ENCODE measurements at regions not wholly inside any gene's neighbourhood (a gene's known extent, or its start where the extent isn't known, plus 50 kb on each side); places are given as distances from the start of the nearest gene placed in this dataset.
A peak's percentile ranks its signal among the peaks of the same experiment; 100 is the strongest.

GRCh38 chr2:134086594-134087219 is 167.2 kb upstream of the MGAT5 start:
- Histone ChIP-seq H3K27ac (ENCODE audit: low read length) (no peak overlapping the region), H3K4me1 (ENCODE audit: insufficient read depth, low read length) (peaks cover 8% of the 10 kb centered on the region; the same call in 1 of the 2 replicates), H3K27me3 (ENCODE audit: insufficient read depth, low read length) (no peaks in the 10 kb centered on the region), H3K9ac (ENCODE audit: low read depth, low read length) (peak overlapping the region; percentile 17; the same call in 1 of the 2 replicates), H3K4me3 (ENCODE audit: low read length) (no peak overlapping the region), H3K9me3 (ENCODE audit: insufficient read depth, low read depth, low read length) (no peaks in the 10 kb centered on the region), H3K36me3 (ENCODE audit: insufficient read depth, low read depth, low read length) (no peaks in the 10 kb centered on the region)

GRCh38 chr2:134087371-134087921 is 166.4 kb upstream of the MGAT5 start:
- no peaks in the 10 kb centered on the region for H3K36me3 ChIP-seq (ENCODE audit: insufficient read depth, low read depth, low read length)
- no peak overlapping the region for H3K27ac ChIP-seq (ENCODE audit: low read length)
- no peaks in the 10 kb centered on the region for H3K27me3 ChIP-seq (ENCODE audit: insufficient read depth, low read length)
- no peak overlapping the region for H3K4me3 ChIP-seq (ENCODE audit: low read length)
- H3K9ac ChIP-seq (ENCODE audit: low read depth, low read length): no peak overlapping the region; the same call in 1 of the 2 replicates
- peaks cover 8% of the 10 kb centered on the region; the same call in 1 of the 2 replicates for H3K4me1 ChIP-seq (ENCODE audit: insufficient read depth, low read length)
- no peaks in the 10 kb centered on the region for H3K9me3 ChIP-seq (ENCODE audit: insufficient read depth, low read depth, low read length)

- Histone ChIP-seq H3K27me3 (ENCODE audit: insufficient read depth, low read length) (no peaks in the 10 kb centered on the region), H3K36me3 (ENCODE audit: insufficient read depth, low read depth, low read length) (no peaks in the 10 kb centered on the region), H3K27ac (ENCODE audit: low read length) (no peak overlapping the region), H3K9me3 (ENCODE audit: insufficient read depth, low read depth, low read length) (no peaks in the 10 kb centered on the region), H3K4me3 (ENCODE audit: low read length) (no peak overlapping the region), H3K9ac (ENCODE audit: low read depth, low read length) (no peak overlapping the region), H3K4me1 (ENCODE audit: insufficient read depth, low read length) (peaks cover 8% of the 10 kb centered on the region; the same call in 1 of the 2 replicates)
Measured at GRCh38 chr2:134089454-134089853, 164.4 kb upstream of the MGAT5 start.

DNA sequence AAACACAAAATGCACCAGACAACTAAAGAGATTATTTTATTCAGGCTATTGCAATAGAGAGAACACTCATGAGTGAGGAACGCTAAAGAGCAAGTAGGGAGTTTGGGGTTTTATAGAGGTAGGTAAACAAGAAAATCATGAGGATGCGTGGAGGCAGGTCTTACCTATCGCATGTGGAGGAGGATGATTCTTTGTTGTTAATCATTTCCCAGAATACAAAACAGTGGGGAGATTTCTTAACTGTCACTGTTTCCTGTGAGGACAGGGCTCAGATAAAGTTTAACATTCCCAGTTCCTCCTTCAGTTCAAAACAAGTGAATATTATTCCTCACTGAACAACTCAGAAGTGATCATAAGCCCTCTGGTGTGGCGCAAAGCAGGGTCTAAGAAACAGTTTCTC is 156.1 kb upstream of the MGAT5 start:
- Histone ChIP-seq H3K4me3 (ENCODE audit: low read length) (no peak overlapping the region), H3K36me3 (ENCODE audit: insufficient read depth, low read depth, low read length) (no peaks in the 10 kb centered on the region)

GRCh38 chr2:134098321-134098720 is 155.6 kb upstream of the MGAT5 start:
- H3K4me1 ChIP-seq (ENCODE audit: insufficient read depth, low read length): no peaks in the 10 kb centered on the region
- H3K9me3 ChIP-seq (ENCODE audit: insufficient read depth, low read depth, low read length): no peaks in the 10 kb centered on the region
- H3K27me3 ChIP-seq (ENCODE audit: insufficient read depth, low read length): no peaks in the 10 kb centered on the region

More for the DNA sequence above, 156.1 kb upstream of the MGAT5 start:
- H3K9me3 ChIP-seq (ENCODE audit: insufficient read depth, low read depth, low read length): no peaks in the 10 kb centered on the region
- no peaks in the 10 kb centered on the region for H3K4me1 ChIP-seq (ENCODE audit: insufficient read depth, low read length)
- H3K9ac ChIP-seq (ENCODE audit: low read depth, low read length): no peak overlapping the region
- H3K27me3 ChIP-seq (ENCODE audit: insufficient read depth, low read length): no peaks in the 10 kb centered on the region
- no peak overlapping the region for H3K27ac ChIP-seq (ENCODE audit: low read length)

DNA sequence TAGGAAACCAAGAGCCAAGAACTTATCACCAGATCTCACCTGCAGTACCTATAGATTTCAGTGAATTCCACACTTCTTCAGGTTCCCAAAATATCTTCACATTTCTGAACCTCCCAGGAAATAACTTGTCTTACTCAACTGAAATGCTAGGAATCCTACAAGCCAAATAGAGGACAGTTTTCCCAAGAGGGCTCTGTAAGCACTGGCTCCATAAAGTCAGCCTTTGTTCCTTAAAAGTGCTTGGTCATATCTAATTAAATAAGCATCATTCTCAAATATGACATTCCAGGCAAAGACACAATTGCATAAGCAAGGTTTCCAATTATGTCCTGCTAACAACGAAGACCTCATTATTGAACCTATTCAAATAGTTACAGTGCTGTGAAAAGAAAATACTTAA is 154.6 kb upstream of the MGAT5 start:
- Histone ChIP-seq H3K27ac (ENCODE audit: low read length) (no peak overlapping the region), H3K4me1 (ENCODE audit: insufficient read depth, low read length) (no peaks in the 10 kb centered on the region), H3K36me3 (ENCODE audit: insufficient read depth, low read depth, low read length) (no peaks in the 10 kb centered on the region), H3K9me3 (ENCODE audit: insufficient read depth, low read depth, low read length) (no peaks in the 10 kb centered on the region), H3K27me3 (ENCODE audit: insufficient read depth, low read length) (no peaks in the 10 kb centered on the region), H3K9ac (ENCODE audit: low read depth, low read length) (no peak overlapping the region), H3K4me3 (ENCODE audit: low read length) (no peak overlapping the region)

More at GRCh38 chr2:134098321-134098720, 155.6 kb upstream of the MGAT5 start:
- Histone ChIP-seq H3K9ac (ENCODE audit: low read depth, low read length) (no peak overlapping the region), H3K4me3 (ENCODE audit: low read length) (no peak overlapping the region), H3K27ac (ENCODE audit: low read length) (no peak overlapping the region), H3K36me3 (ENCODE audit: insufficient read depth, low read depth, low read length) (no peaks in the 10 kb centered on the region)

GRCh38 chr2:134103196-134103595 is 150.7 kb upstream of the MGAT5 start:
- no peaks in the 10 kb centered on the region for H3K9me3 ChIP-seq (ENCODE audit: insufficient read depth, low read depth, low read length)
- no peaks in the 10 kb centered on the region for H3K27me3 ChIP-seq (ENCODE audit: insufficient read depth, low read length)
- H3K27ac ChIP-seq (ENCODE audit: low read length): no peak overlapping the region
- no peak overlapping the region for H3K4me3 ChIP-seq (ENCODE audit: low read length)
- peaks cover 5% of the 10 kb centered on the region; the same call in 1 of the 2 replicates for H3K4me1 ChIP-seq (ENCODE audit: insufficient read depth, low read length)
- no peak overlapping the region for H3K9ac ChIP-seq (ENCODE audit: low read depth, low read length)
- H3K36me3 ChIP-seq (ENCODE audit: insufficient read depth, low read depth, low read length): no peaks in the 10 kb centered on the region

- Histone ChIP-seq H3K9me3 (ENCODE audit: insufficient read depth, low read depth, low read length) (no peaks in the 10 kb centered on the region), H3K27me3 (ENCODE audit: insufficient read depth, low read length) (no peaks in the 10 kb centered on the region), H3K27ac (ENCODE audit: low read length) (no peak overlapping the region), H3K9ac (ENCODE audit: low read depth, low read length) (no peak overlapping the region), H3K4me1 (ENCODE audit: insufficient read depth, low read length) (peaks cover 5% of the 10 kb centered on the region; the same call in 1 of the 2 replicates), H3K4me3 (ENCODE audit: low read length) (no peak overlapping the region), H3K36me3 (ENCODE audit: insufficient read depth, low read depth, low read length) (no peaks in the 10 kb centered on the region)
Measured at GRCh38 chr2:134104754-134105153, 149.1 kb upstream of the MGAT5 start.

DNA sequence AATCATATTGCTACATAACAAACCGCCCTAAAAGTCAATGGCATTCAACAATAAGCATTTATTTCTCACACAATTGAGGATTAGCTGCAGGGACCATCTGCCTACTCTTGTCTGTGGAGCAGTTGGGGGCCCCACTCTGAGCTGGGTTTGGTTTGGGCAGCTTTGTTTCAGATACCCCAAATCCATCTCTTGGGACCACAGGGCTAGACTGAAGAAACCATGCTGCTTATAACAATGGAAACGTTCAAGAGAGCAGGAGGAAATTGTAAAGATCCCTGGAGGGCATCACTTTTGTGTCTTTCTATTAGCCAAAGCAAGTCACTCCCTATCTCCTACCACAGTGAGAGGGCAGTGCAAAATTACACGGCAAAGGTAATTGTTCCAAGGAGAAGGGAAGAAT is 146.5 kb upstream of the MGAT5 start:
- Histone ChIP-seq H3K4me1 (ENCODE audit: insufficient read depth, low read length) (peaks cover 5% of the 10 kb centered on the region; the same call in 1 of the 2 replicates), H3K9me3 (ENCODE audit: insufficient read depth, low read depth, low read length) (peaks cover 8% of the 10 kb centered on the region), H3K27me3 (ENCODE audit: insufficient read depth, low read length) (no peaks in the 10 kb centered on the region), H3K9ac (ENCODE audit: low read depth, low read length) (no peak overlapping the region), H3K36me3 (ENCODE audit: insufficient read depth, low read depth, low read length) (no peaks in the 10 kb centered on the region), H3K4me3 (ENCODE audit: low read length) (no peak overlapping the region), H3K27ac (ENCODE audit: low read length) (no peak overlapping the region)

GRCh38 chr2:134108113-134108512 is 145.8 kb upstream of the MGAT5 start:
- H3K4me1 ChIP-seq (ENCODE audit: insufficient read depth, low read length): peaks cover 5% of the 10 kb centered on the region; the same call in 1 of the 2 replicates
- H3K9ac ChIP-seq (ENCODE audit: low read depth, low read length): no peak overlapping the region
- H3K27ac ChIP-seq (ENCODE audit: low read length): no peak overlapping the region
- H3K36me3 ChIP-seq (ENCODE audit: insufficient read depth, low read depth, low read length): no peaks in the 10 kb centered on the region
- no peak overlapping the region for H3K4me3 ChIP-seq (ENCODE audit: low read length)
- H3K27me3 ChIP-seq (ENCODE audit: insufficient read depth, low read length): no peaks in the 10 kb centered on the region
- peaks cover 8% of the 10 kb centered on the region for H3K9me3 ChIP-seq (ENCODE audit: insufficient read depth, low read depth, low read length)

GRCh38 chr2:134109246-134109645 is 144.6 kb upstream of the MGAT5 start:
- Histone ChIP-seq H3K4me3 (ENCODE audit: low read length) (no peak overlapping the region), H3K9me3 (ENCODE audit: insufficient read depth, low read depth, low read length) (peaks cover 8% of the 10 kb centered on the region), H3K36me3 (ENCODE audit: insufficient read depth, low read depth, low read length) (no peaks in the 10 kb centered on the region), H3K9ac (ENCODE audit: low read depth, low read length) (no peak overlapping the region), H3K27me3 (ENCODE audit: insufficient read depth, low read length) (no peaks in the 10 kb centered on the region), H3K27ac (ENCODE audit: low read length) (no peak overlapping the region), H3K4me1 (ENCODE audit: insufficient read depth, low read length) (peaks cover 5% of the 10 kb centered on the region; the same call in 1 of the 2 replicates)

DNA sequence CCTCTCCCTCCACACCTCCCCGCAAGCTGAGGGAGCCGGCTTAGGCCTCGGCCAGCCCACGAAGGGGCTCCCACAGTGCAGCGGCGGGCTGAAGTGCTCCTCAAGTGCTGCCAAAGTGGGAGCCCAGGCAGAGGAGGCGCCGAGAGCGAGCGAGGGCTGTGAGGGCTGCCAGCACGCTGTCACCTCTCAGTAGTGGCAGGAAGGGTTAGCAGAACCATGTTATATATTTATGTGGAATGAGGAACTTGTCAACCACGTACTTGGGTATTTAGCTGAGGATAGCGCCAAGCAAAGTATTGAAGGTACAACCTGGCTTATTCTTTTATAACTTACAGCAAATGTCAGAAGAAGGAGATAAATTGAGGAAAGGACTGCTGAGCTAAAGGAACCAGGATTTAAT is 144.1 kb upstream of the MGAT5 start:
- no peak overlapping the region for H3K4me3 ChIP-seq (ENCODE audit: low read length)
- peaks cover 5% of the 10 kb centered on the region; the same call in 1 of the 2 replicates for H3K4me1 ChIP-seq (ENCODE audit: insufficient read depth, low read length)
- no peak overlapping the region for H3K27ac ChIP-seq (ENCODE audit: low read length)
- H3K9ac ChIP-seq (ENCODE audit: low read depth, low read length): no peak overlapping the region
- H3K9me3 ChIP-seq (ENCODE audit: insufficient read depth, low read depth, low read length): peaks cover 8% of the 10 kb centered on the region
- no peaks in the 10 kb centered on the region for H3K27me3 ChIP-seq (ENCODE audit: insufficient read depth, low read length)
- no peaks in the 10 kb centered on the region for H3K36me3 ChIP-seq (ENCODE audit: insufficient read depth, low read depth, low read length)
